Gastrocnemius medialis (tissue), 4 donors: ENCODE measurements at regions not wholly inside any gene's neighbourhood (a gene's known extent, or its start where the extent isn't known, plus 50 kb on each side); places are given as distances from the start of the nearest gene placed in this dataset.

ENCODE experiments used
- POLR2A ChIP-seq, 2 donors: fragments of 450-650 bp; IDR thresholded peaks; one replicate each; pipeline ENCODE4 v1.6.1; 2017; ENCODE audit warnings: antibody characterized with exemption in 2 of 2, mild to moderate bottlenecking in 2 of 2, moderate library complexity in 2 of 2
- TF ChIP-seq, protein P1 (sequence below), 5 experiments: fragments of 450-650 bp in 3 of 5; fragments of 200-600 bp in 2 of 5; sonication (generic) in 2 of 5; IDR thresholded peaks in 4 of 5; conservative IDR thresholded peaks in 1 of 5; 1 replicate in 4 of 5; 2 replicates in 1 of 5; pipeline ENCODE4 v1.5.1; 2016 to 2019; ENCODE audit warnings: antibody characterized with exemption in 5 of 5, mild to moderate bottlenecking in 3 of 5, moderate library complexity in 3 of 5

DNA sequence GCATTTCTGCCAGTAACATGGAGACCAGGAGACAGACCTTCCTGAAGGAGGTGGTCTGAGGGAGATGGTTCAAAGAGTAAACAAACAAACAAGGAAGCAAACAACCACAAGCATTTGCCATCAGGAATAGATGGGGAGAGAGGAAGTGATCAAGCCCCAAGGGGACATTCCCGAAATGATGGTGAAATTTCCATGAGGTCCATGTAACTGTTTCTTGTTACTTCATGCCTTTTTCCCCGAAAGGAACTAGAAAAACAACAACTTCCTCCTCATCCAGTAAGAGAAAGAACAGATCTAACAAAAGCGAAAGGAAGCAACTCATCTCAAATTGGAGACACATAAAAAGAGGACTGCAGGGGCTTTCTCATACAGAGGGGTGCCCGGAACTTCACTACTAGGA, 152.5 kb upstream of the ZNF32 start:
- TF ChIP-seq, protein P1, sequence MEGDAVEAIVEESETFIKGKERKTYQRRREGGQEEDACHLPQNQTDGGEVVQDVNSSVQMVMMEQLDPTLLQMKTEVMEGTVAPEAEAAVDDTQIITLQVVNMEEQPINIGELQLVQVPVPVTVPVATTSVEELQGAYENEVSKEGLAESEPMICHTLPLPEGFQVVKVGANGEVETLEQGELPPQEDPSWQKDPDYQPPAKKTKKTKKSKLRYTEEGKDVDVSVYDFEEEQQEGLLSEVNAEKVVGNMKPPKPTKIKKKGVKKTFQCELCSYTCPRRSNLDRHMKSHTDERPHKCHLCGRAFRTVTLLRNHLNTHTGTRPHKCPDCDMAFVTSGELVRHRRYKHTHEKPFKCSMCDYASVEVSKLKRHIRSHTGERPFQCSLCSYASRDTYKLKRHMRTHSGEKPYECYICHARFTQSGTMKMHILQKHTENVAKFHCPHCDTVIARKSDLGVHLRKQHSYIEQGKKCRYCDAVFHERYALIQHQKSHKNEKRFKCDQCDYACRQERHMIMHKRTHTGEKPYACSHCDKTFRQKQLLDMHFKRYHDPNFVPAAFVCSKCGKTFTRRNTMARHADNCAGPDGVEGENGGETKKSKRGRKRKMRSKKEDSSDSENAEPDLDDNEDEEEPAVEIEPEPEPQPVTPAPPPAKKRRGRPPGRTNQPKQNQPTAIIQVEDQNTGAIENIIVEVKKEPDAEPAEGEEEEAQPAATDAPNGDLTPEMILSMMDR (IDR thresholded peaks at IDR 0.05 in 4 of 5, conservative IDR thresholded peaks at IDR 0.05 in 1 of 5): no peak
- no peak for TF ChIP-seq POLR2A (IDR thresholded peaks at IDR 0.05)
